Neural progenitor cell (in vitro differentiated cells): ENCODE measurements at regions not wholly inside any gene's neighbourhood (a gene's known extent, or its start where the extent isn't known, plus 50 kb on each side); places are given as distances from the start of the nearest gene placed in this dataset.

Experiments
- DNase-seq: peaks from one replicate; pipeline ENCODE4 v3.0.0-alpha.2; 2016; ENCODE audit warnings: low spot score
- H2AFZ ChIP-seq: fragments of 200-600 bp; sonication (generic); replicated peaks from 2 replicates; pipeline ENCODE4 v1.6.1; 2016; ENCODE audit warnings: antibody characterized with exemption
- H3F3A ChIP-seq: fragments of 200-600 bp; sonication (generic); 2 replicates; pipeline ENCODE4 v1.6.1; 2016; ENCODE audit warnings: antibody characterized with exemption, low read depth
- H3K27ac ChIP-seq: fragments of 200-600 bp; sonication (generic); 2 replicates; pipeline ENCODE4 v1.5.1; 2016; ENCODE audit warnings: mild to moderate bottlenecking
- H3K27me3 ChIP-seq: fragments of 200-600 bp; sonication (generic); 2 replicates; pipeline ENCODE4 v1.6.1; 2016; ENCODE audit warnings: mild to moderate bottlenecking, moderate library complexity
- H3K36me3 ChIP-seq: fragments of 200-600 bp; sonication (generic); 2 replicates; pipeline ENCODE4 v1.5.1; 2016
- H3K4me1 ChIP-seq: fragments of 200-600 bp; sonication (generic); 2 replicates; pipeline ENCODE4 v1.6.1; 2016; ENCODE audit warnings: mixed run types
- H3K4me2 ChIP-seq: fragments of 200-600 bp; sonication (generic); 2 replicates; pipeline ENCODE4 v1.6.1; 2016
- H3K4me3 ChIP-seq: fragments of 200-600 bp; sonication (generic); 2 replicates; pipeline ENCODE4 v1.5.1; 2016
- H3K79me2 ChIP-seq: fragments of 200-600 bp; sonication (generic); 2 replicates; pipeline ENCODE4 v1.6.1; 2016; ENCODE audit warnings: low read depth
- H3K9ac ChIP-seq: fragments of 200-600 bp; sonication (generic); 2 replicates; pipeline ENCODE4 v1.6.1; 2016
- H3K9me3 ChIP-seq: fragments of 200-600 bp; sonication (generic); 2 replicates; pipeline ENCODE4 v1.5.1; 2016; ENCODE audit warnings: low read depth
- H4K20me1 ChIP-seq: fragments of 200-600 bp; sonication (generic); 2 replicates; pipeline ENCODE4 v1.6.1; 2016; ENCODE audit warnings: low read depth
- H3K27ac Mint-ChIP-seq: 3 replicates; pipeline ENCODE4 v1.8.0; 2021; ENCODE audit warnings: mixed read lengths
- H3K27me3 Mint-ChIP-seq: 2 replicates; pipeline ENCODE4 v1.8.0; 2022; ENCODE audit warnings: low read depth, mild to moderate bottlenecking, inconsistent platforms, moderate library complexity, mixed read lengths; ENCODE audit not compliant: insufficient read depth
- H3K36me3 Mint-ChIP-seq: 3 replicates; pipeline ENCODE4 v1.8.0; 2021; ENCODE audit warnings: mixed read lengths
- H3K4me1 Mint-ChIP-seq: 3 replicates; pipeline ENCODE4 v1.8.0; 2021; ENCODE audit warnings: mixed read lengths
- H3K4me3 Mint-ChIP-seq: 3 replicates; pipeline ENCODE4 v1.8.0; 2021; ENCODE audit warnings: mild to moderate bottlenecking, moderate library complexity, mixed read lengths
- H3K9me3 Mint-ChIP-seq: 3 replicates; pipeline ENCODE4 v1.8.0; 2020; ENCODE audit warnings: mixed read lengths
- CTCF ChIP-seq: fragments of 200-600 bp; sonication (generic); IDR thresholded peaks from 2 replicates; pipeline ENCODE4 v1.5.1; 2017; ENCODE audit warnings: antibody characterized with exemption, mild to moderate bottlenecking
- EZH2 ChIP-seq: fragments of 200-600 bp; sonication (generic); IDR thresholded peaks from 2 replicates; pipeline ENCODE4 v1.6.1; 2017; ENCODE audit warnings: antibody characterized with exemption, mild to moderate bottlenecking, moderate library complexity
- EZH2phosphoT487 ChIP-seq: fragments of 200-600 bp; sonication (generic); IDR thresholded peaks from 2 replicates; pipeline ENCODE4 v1.6.1; 2017; ENCODE audit warnings: antibody characterized with exemption

DNA sequence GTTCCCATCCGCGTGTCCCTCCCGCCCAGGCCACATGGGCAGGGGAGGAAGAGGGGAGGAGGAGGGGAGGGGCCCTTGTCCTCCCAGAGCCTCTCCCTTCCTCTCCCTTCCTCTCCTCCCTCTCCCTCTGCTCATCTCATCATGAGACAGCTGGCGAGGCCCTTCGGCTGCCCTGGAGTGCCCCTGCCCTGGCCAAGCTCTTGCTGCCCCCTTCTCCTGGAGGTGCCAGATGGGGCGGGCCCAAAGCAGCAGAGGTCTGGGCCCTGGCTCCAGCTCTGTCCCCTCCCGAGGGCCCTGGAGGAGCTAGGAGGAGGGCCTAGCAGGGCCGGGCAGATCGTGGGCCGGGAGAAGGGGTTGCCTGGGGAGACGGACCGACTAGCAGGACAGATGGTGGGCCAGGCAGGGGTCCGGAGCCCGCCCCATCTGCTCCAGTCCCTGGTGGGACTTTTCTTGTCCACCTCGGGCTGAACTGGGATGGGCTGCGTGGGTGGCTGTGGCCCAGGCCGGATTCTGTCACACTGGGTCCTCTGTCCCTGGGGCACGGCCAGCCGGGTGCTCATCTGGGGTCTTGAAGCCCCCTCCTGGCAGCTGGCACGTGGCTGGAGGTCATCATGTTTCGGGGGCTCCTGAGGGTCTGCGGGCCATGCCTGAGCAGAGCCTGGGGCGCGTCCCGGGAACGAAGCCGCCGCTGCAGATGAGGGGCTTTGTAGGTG, 183.4 kb downstream of the GOLGA6L6 start:
- Histone ChIP-seq H3K4me3 (no peak overlapping the region), H4K20me1 (no peaks in the 10 kb centered on the region), H3K36me3 (peaks cover 4% of the 10 kb centered on the region), H3K27me3 (no peaks in the 10 kb centered on the region), H3K4me1 (no peaks in the 10 kb centered on the region), H3K4me2 (no peak overlapping the region), H2AFZ (no peak overlapping the region), H3K9me3 (peaks cover 80% of the 10 kb centered on the region), H3F3A (no peaks in the 10 kb centered on the region), H3K79me2 (no peaks in the 10 kb centered on the region), H3K9ac (no peak overlapping the region), H3K27ac (no peak overlapping the region)
- H3K27me3 Mint-ChIP-seq = peaks cover 11% of the 10 kb centered on the region
- no peak for TF ChIP-seq CTCF
- no peak for TF ChIP-seq EZH2
- no peak for TF ChIP-seq EZH2phosphoT487
- H3K9me3 Mint-ChIP-seq = peaks cover 4% of the 10 kb centered on the region
- H3K36me3 Mint-ChIP-seq = peaks cover 8% of the 10 kb centered on the region
- no peak overlapping the region for H3K27ac Mint-ChIP-seq
- H3K4me3 Mint-ChIP-seq = no peak overlapping the region
- no peaks in the 10 kb centered on the region for H3K4me1 Mint-ChIP-seq
- no peak for DNase-seq

GRCh38 chr15:20357481-20358065, 184.0 kb downstream of the GOLGA6L6 start:
- no peak overlapping the region for H3K4me3 ChIP-seq
- H3K27ac Mint-ChIP-seq = no peak overlapping the region
- peaks cover 4% of the 10 kb centered on the region for H3K36me3 ChIP-seq
- peaks cover 80% of the 10 kb centered on the region for H3K9me3 ChIP-seq
- H3K9ac ChIP-seq = no peak overlapping the region
- H3K27me3 ChIP-seq = no peaks in the 10 kb centered on the region
- no peak overlapping the region for H3K4me3 Mint-ChIP-seq
- peaks cover 11% of the 10 kb centered on the region for H3K27me3 Mint-ChIP-seq
- H4K20me1 ChIP-seq = no peaks in the 10 kb centered on the region
- H2AFZ ChIP-seq = no peak overlapping the region
- TF ChIP-seq CTCF (no peak), EZH2 (no peak), EZH2phosphoT487 (no peak)
- no peak for DNase-seq
- H3K27ac ChIP-seq = no peak overlapping the region
- H3K9me3 Mint-ChIP-seq = peaks cover 4% of the 10 kb centered on the region
- no peaks in the 10 kb centered on the region for H3K4me1 ChIP-seq
- no peaks in the 10 kb centered on the region for H3F3A ChIP-seq
- peaks cover 8% of the 10 kb centered on the region for H3K36me3 Mint-ChIP-seq
- no peaks in the 10 kb centered on the region for H3K79me2 ChIP-seq
- H3K4me1 Mint-ChIP-seq = no peaks in the 10 kb centered on the region
- no peak overlapping the region for H3K4me2 ChIP-seq

- Histone ChIP-seq H3K4me1 (no peaks in the 10 kb centered on the region), H3K4me3 (no peak overlapping the region), H4K20me1 (no peaks in the 10 kb centered on the region), H3K36me3 (peaks cover 4% of the 10 kb centered on the region), H3K27ac (no peak overlapping the region), H2AFZ (no peak overlapping the region), H3F3A (no peaks in the 10 kb centered on the region), H3K4me2 (no peak overlapping the region), H3K27me3 (no peaks in the 10 kb centered on the region), H3K9me3 (peaks cover 82% of the 10 kb centered on the region), H3K9ac (no peak overlapping the region), H3K79me2 (no peaks in the 10 kb centered on the region)
- DNase-seq = no peak
- Mint-ChIP-seq H3K9me3 (peaks cover 4% of the 10 kb centered on the region), H3K36me3 (peaks cover 8% of the 10 kb centered on the region), H3K27me3 (peaks cover 11% of the 10 kb centered on the region), H3K27ac (no peak overlapping the region), H3K4me3 (no peak overlapping the region), H3K4me1 (no peaks in the 10 kb centered on the region)
- TF ChIP-seq EZH2 = no peak
- TF ChIP-seq EZH2phosphoT487 = no peak
- TF ChIP-seq CTCF = no peak
Measured at GRCh38 chr15:20356911-20357480, 184.6 kb downstream of the GOLGA6L6 start.
